Astrocyte (in vitro differentiated cells and primary cell): ENCODE measurements at regions not wholly inside any gene's neighbourhood (a gene's known extent, or its start where the extent isn't known, plus 50 kb on each side); places are given as distances from the start of the nearest gene placed in this dataset.

Source experiments
- EZH2 ChIP-seq: IDR thresholded peaks from 2 replicates; pipeline ENCODE4 v1.6.1; 2012; ENCODE audit warnings: mild to moderate bottlenecking, low read length, inconsistent platforms; ENCODE audit not compliant: insufficient read depth
- TF ChIP-seq, protein P1 (sequence below): IDR thresholded peaks from 2 replicates; pipeline ENCODE4 v1.5.1; 2011; ENCODE audit warnings: low read depth, mild to moderate bottlenecking, inconsistent platforms, low read length, moderate library complexity; ENCODE audit not compliant: insufficient read depth

DNA sequence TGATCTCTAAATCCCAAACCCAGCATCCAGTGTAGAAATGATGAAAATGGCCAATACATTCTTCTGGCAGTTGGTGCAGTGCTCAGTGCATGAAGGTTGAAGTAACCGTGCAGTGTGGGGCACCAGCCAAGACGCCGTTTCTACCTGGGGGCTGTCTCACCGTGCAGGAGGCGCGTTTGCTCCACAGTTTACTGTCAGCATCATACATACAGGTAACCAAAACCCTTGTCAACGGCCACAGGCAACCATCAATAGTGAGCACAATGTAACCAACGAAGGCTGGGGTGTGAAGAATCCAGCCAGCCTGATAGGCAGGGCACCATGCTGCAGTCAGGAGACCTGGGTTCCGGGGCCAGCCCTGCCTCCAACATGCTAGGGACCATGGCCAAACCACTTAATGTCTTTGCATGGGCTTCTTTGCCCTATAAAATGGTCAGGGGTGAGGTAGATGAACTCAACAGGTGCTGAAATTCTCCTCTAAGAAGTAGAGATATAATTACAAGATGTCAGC, 127.5 kb upstream of the ID2 start:
- TF ChIP-seq, protein P1, sequence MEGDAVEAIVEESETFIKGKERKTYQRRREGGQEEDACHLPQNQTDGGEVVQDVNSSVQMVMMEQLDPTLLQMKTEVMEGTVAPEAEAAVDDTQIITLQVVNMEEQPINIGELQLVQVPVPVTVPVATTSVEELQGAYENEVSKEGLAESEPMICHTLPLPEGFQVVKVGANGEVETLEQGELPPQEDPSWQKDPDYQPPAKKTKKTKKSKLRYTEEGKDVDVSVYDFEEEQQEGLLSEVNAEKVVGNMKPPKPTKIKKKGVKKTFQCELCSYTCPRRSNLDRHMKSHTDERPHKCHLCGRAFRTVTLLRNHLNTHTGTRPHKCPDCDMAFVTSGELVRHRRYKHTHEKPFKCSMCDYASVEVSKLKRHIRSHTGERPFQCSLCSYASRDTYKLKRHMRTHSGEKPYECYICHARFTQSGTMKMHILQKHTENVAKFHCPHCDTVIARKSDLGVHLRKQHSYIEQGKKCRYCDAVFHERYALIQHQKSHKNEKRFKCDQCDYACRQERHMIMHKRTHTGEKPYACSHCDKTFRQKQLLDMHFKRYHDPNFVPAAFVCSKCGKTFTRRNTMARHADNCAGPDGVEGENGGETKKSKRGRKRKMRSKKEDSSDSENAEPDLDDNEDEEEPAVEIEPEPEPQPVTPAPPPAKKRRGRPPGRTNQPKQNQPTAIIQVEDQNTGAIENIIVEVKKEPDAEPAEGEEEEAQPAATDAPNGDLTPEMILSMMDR, result no peak
- no peak for TF ChIP-seq EZH2
